Non-pigmented ciliary epithelial cell (primary cell): ENCODE measurements at regions not wholly inside any gene's neighbourhood (a gene's known extent, or its start where the extent isn't known, plus 50 kb on each side); places are given as distances from the start of the nearest gene placed in this dataset.

Source experiments
- DNase-seq: peaks from one replicate; pipeline ENCODE4 v3.0.0-alpha.2; 2010; ENCODE audit warnings: low read depth

- DNase-seq, result no peak
Observed at GRCh38 chr6:139847457-139847813, 473.0 kb upstream of the CITED2 start.

GRCh38 chr6:139846538-139847456 lies 472.3 kb upstream of the CITED2 start:
- no peak for DNase-seq

- no peak for DNase-seq
Observed at GRCh38 chr6:139844907-139845306, 470.5 kb upstream of the CITED2 start.

- DNase-seq, result no peak
Observed at GRCh38 chr6:139841794-139842215, 467.4 kb upstream of the CITED2 start.

- DNase-seq, result no peak
Observed at GRCh38 chr6:139839506-139840156, 465.2 kb upstream of the CITED2 start.

- DNase-seq, result no peak
Observed at GRCh38 chr6:139834232-139834631, 459.8 kb upstream of the CITED2 start.

- no peak for DNase-seq
Observed at GRCh38 chr6:139833592-139833991, 459.1 kb upstream of the CITED2 start.

- no peak for DNase-seq
Observed at GRCh38 chr6:139832493-139833305, 458.3 kb upstream of the CITED2 start.

GRCh38 chr6:139829576-139829975 lies 455.1 kb upstream of the CITED2 start:
- DNase-seq, result no peak

GRCh38 chr6:139828751-139829519 lies 454.5 kb upstream of the CITED2 start:
- DNase-seq, result no peak

GRCh38 chr6:139825935-139826374 lies 451.5 kb upstream of the CITED2 start:
- no peak for DNase-seq

- no peak for DNase-seq
Observed at GRCh38 chr6:139824864-139825263, 450.4 kb upstream of the CITED2 start.

GRCh38 chr6:139823808-139824126 lies 449.3 kb upstream of the CITED2 start:
- DNase-seq, result no peak

GRCh38 chr6:139823099-139823807 lies 448.8 kb upstream of the CITED2 start:
- no peak for DNase-seq

GRCh38 chr6:139821676-139822223 lies 447.3 kb upstream of the CITED2 start:
- no peak for DNase-seq

- DNase-seq, result peak; percentile 20
Observed at GRCh38 chr6:139820210-139820609, 445.8 kb upstream of the CITED2 start.

GRCh38 chr6:139819776-139820175 lies 445.3 kb upstream of the CITED2 start:
- DNase-seq, result no peak

- no peak for DNase-seq
Observed at GRCh38 chr6:139812939-139813338, 438.5 kb upstream of the CITED2 start.

GRCh38 chr6:139801571-139802321 lies 427.3 kb upstream of the CITED2 start:
- no peak for DNase-seq

- no peak for DNase-seq
Observed at GRCh38 chr6:139800837-139801236, 426.4 kb upstream of the CITED2 start.
